HepG2 (cell line): ENCODE measurements at regions not wholly inside any gene's neighbourhood (a gene's known extent, or its start where the extent isn't known, plus 50 kb on each side); places are given as distances from the start of the nearest gene placed in this dataset.

ENCODE experiments used
- ATAC-seq: fragments of 200-7000 bp; cut with Tn5 transposase; 3 replicates; pipeline ENCODE4 v1.9.1; 2020; ENCODE audit warnings: mild to moderate bottlenecking, moderate library complexity
- BruUV-seq: library from RNA; stranded (reverse); fragments of 400-500 nt; replicated peaks from 2 replicates; lab custom pipeline; 2021; lab: Mats Ljungman, UMichigan
- CTCF ChIA-PET: fragments of 300-600 bp; formaldehyde crosslinking; extraction: SDS; loops from one replicate; lab custom pipeline; 2021; ENCODE audit warnings: low total read pairs, inconsistent platforms, low intra/inter-chr PET ratio; lab: Yijun Ruan, JAX
- POLR2A ChIA-PET: fragments of 350-600 bp; sonication (Branson Sonifier 250); formaldehyde crosslinking; loops from one replicate; lab custom pipeline; 2020; ENCODE audit warnings: antibody characterized with exemption, inconsistent platforms; lab: Yijun Ruan, JAX
- DNase-seq: peaks from one replicate; pipeline ENCODE4 v3.0.0-alpha.2; 2015; ENCODE audit warnings: low spot score
- FAIRE-seq: peaks from 3 replicates; lab custom pipeline; 2011; peaks lifted over from hg19 to GRCh38; lab: Jason Lieb, UNC
- H2AFZ ChIP-seq: one replicate; pipeline ENCODE4 v1.6.1; 2011; ENCODE audit warnings: low read length, inconsistent platforms
- H3K27ac ChIP-seq: fragments of 300-600 bp; 3 replicates; pipeline ENCODE4 v1.8.0; 2011; ENCODE audit warnings: mixed run types, mild to moderate bottlenecking, mixed read lengths, low read length, inconsistent platforms; ENCODE audit not compliant: insufficient read depth; ENCODE audit errors: extremely low read length
- H3K27me3 ChIP-seq, 2 experiments: fragments of 200-600 bp in 1 of 2; 2 replicates in 1 of 2; 3 replicates in 1 of 2; pipeline versions ENCODE4 v1.6.0 to v1.8.0; 2011; ENCODE audit warnings: low read length in 2 of 2, mild to moderate bottlenecking in 2 of 2, moderate library complexity in 2 of 2, inconsistent platforms in 1 of 2; ENCODE audit not compliant: insufficient read depth in 2 of 2, control insufficient read depth in 1 of 2
- H3K36me3 ChIP-seq, 2 experiments: fragments of 200-600 bp in 1 of 2; replicated peaks in 1 of 2; 2 replicates in 1 of 2; 3 replicates in 1 of 2; pipeline versions ENCODE4 v1.5.1 to v1.8.0; 2011; ENCODE audit warnings: low read length in 2 of 2, inconsistent platforms in 1 of 2; ENCODE audit not compliant: insufficient read depth in 2 of 2, control insufficient read depth in 1 of 2
- H3K4me1 ChIP-seq: 2 replicates; pipeline ENCODE4 v1.5.1; 2012; ENCODE audit warnings: low read length, inconsistent platforms; ENCODE audit not compliant: insufficient read depth
- H3K4me2 ChIP-seq: 2 replicates; pipeline ENCODE4 v1.6.0; 2011; ENCODE audit warnings: low read depth, low read length, inconsistent platforms
- H3K4me3 ChIP-seq, 3 experiments: fragments of 200-600 bp in 1 of 3; sonication (generic), shearing (Covaris generic) in 1 of 3; replicated peaks in 1 of 3; 2 replicates each; pipeline ENCODE4 v1.5.1; 2011 to 2016; ENCODE audit warnings: low read length in 3 of 3, inconsistent platforms in 2 of 3, low read depth in 2 of 3, mild to moderate bottlenecking in 2 of 3, control low read depth in 1 of 3, mixed read lengths in 1 of 3; ENCODE audit not compliant: insufficient read depth in 1 of 3
- H3K79me2 ChIP-seq: one replicate; pipeline ENCODE4 v1.6.1; 2011; ENCODE audit warnings: low read length, inconsistent platforms; ENCODE audit not compliant: insufficient read depth
- H3K9ac ChIP-seq: 2 replicates; pipeline ENCODE4 v1.6.0; 2011; ENCODE audit warnings: mild to moderate bottlenecking, low read depth, low read length, inconsistent platforms; ENCODE audit not compliant: insufficient read depth
- H3K9me3 ChIP-seq: 2 replicates; pipeline ENCODE4 v1.5.1; 2012; ENCODE audit warnings: mild to moderate bottlenecking, low read length
- H4K20me1 ChIP-seq: 2 replicates; pipeline ENCODE4 v1.6.0; 2011; ENCODE audit warnings: inconsistent platforms, mild to moderate bottlenecking, low read length, moderate library complexity; ENCODE audit not compliant: insufficient read depth
- ARNT ChIP-seq: fragments of 450-650 bp; IDR thresholded peaks from 2 replicates; pipeline ENCODE4 v1.6.1; 2017
- DBP ChIP-seq: sonication (generic); formaldehyde crosslinking; IDR thresholded peaks from 2 replicates; pipeline ENCODE4 v1.4.0; 2020; ENCODE audit warnings: missing genetic modification reagents; ENCODE audit errors: not compliant biosample characterization
- HNF4G ChIP-seq, 2 experiments: sonication (generic) in 1 of 2; formaldehyde crosslinking in 1 of 2; IDR thresholded peaks; 2 replicates each; pipeline versions ENCODE4 v1.4.0 to v1.6.1; 2011 to 2020; ENCODE audit warnings: borderline replicate concordance in 2 of 2, low read depth in 2 of 2, mild to moderate bottlenecking in 2 of 2, low read length in 1 of 2, missing genetic modification reagents in 1 of 2, moderate library complexity in 1 of 2
- KLF9 ChIP-seq: IDR thresholded peaks from 2 replicates; pipeline ENCODE4 v1.6.1; 2016; ENCODE audit warnings: low read depth
- MXD1 ChIP-seq: sonication (generic); formaldehyde crosslinking; IDR thresholded peaks from 2 replicates; pipeline ENCODE4 v1.4.0; 2020; ENCODE audit warnings: mild to moderate bottlenecking, missing genetic modification reagents
- NCOR1 ChIP-seq: fragments of 200-600 bp; sonication (generic); IDR thresholded peaks from 2 replicates; pipeline ENCODE4 v1.7.0; 2017; ENCODE audit warnings: antibody characterized with exemption, low read length, borderline replicate concordance
- REL ChIP-seq: sonication (generic); formaldehyde crosslinking; conservative IDR thresholded peaks from 2 replicates; pipeline ENCODE4 v1.8.0; 2022; ENCODE audit warnings: mild to moderate bottlenecking, missing genetic modification reagents, moderate library complexity
- SKIL ChIP-seq: sonication (generic); formaldehyde crosslinking; IDR thresholded peaks from 2 replicates; pipeline ENCODE4 v1.8.0; 2022; ENCODE audit warnings: missing genetic modification reagents, mild to moderate bottlenecking, moderate library complexity, borderline replicate concordance
- ZNF160 ChIP-seq: sonication (generic); formaldehyde crosslinking; IDR thresholded peaks from 2 replicates; pipeline ENCODE4 v1.8.0; 2022; ENCODE audit warnings: mild to moderate bottlenecking, inconsistent platforms, missing genetic modification reagents
- ZNF282 ChIP-seq: fragments of 450-650 bp; IDR thresholded peaks from 2 replicates; pipeline ENCODE4 v1.6.1; 2018; ENCODE audit not compliant: partially characterized antibody
- ZNF549 ChIP-seq: sonication (generic); formaldehyde crosslinking; IDR thresholded peaks from 2 replicates; pipeline ENCODE4 v1.5.0; 2020; ENCODE audit warnings: missing genetic modification reagents
- ZNF556 ChIP-seq: sonication (generic); formaldehyde crosslinking; IDR thresholded peaks from 2 replicates; pipeline ENCODE4 v1.4.0; 2020; ENCODE audit warnings: mild to moderate bottlenecking, missing genetic modification reagents, borderline replicate concordance
- WGBS: methylation state at CpG from one replicate; pipeline ENCODE4 v1.1.6; 2017; ENCODE audit warnings: low lambda C conversion rate; 5-methylcytosine and 5-hydroxymethylcytosine counted together
- in situ Hi-C: cut with HindIII; loops from 2 replicates; pipeline ENCODE4 v1.10.0; 2017; ENCODE audit warnings: low pct_unique_long_range_greater_than_20kb; ENCODE audit not compliant: extremely low pct_ligation_motif_present
- intact Hi-C: fragments of 100-400 bp; cut with micrococcal nuclease; formaldehyde crosslinking; loops from one replicate; pipeline ENCODE4 v1.10.0; 2022; ENCODE audit not compliant: unreplicated experiment
- TF ChIP-seq, protein P1 (sequence below): sonication (generic); formaldehyde crosslinking; IDR thresholded peaks from 2 replicates; pipeline ENCODE4 v1.4.0; 2020; ENCODE audit warnings: mild to moderate bottlenecking, missing genetic modification reagents
- TF ChIP-seq, protein P2 (sequence below): IDR thresholded peaks from 2 replicates; pipeline ENCODE4 v1.6.1; 2016; ENCODE audit warnings: missing genetic modification reagents, missing compliant biosample characterization
- TF ChIP-seq, protein P3 (sequence below): sonication (generic); formaldehyde crosslinking; IDR thresholded peaks from 2 replicates; pipeline ENCODE4 v1.4.0; 2020; ENCODE audit warnings: missing genetic modification reagents

GRCh38 chr2:2516386-2516785 is 185.3 kb upstream of the MYT1L start (continued):
- no peak for TF ChIP-seq SKIL (CRISPR knock-in tag)
- no peak for TF ChIP-seq NCOR1
- TF ChIP-seq ZNF556 (CRISPR knock-in tag): no peak
- no peak for TF ChIP-seq ZNF282
- TF ChIP-seq, protein P1, sequence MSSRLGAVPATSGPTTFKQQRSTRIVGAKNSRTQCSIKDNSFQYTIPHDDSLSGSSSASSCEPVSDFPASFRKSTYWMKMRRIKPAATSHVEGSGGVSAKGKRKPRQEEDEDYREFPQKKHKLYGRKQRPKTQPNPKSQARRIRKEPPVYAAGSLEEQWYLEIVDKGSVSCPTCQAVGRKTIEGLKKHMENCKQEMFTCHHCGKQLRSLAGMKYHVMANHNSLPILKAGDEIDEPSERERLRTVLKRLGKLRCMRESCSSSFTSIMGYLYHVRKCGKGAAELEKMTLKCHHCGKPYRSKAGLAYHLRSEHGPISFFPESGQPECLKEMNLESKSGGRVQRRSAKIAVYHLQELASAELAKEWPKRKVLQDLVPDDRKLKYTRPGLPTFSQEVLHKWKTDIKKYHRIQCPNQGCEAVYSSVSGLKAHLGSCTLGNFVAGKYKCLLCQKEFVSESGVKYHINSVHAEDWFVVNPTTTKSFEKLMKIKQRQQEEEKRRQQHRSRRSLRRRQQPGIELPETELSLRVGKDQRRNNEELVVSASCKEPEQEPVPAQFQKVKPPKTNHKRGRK (CRISPR knock-in tag): no peak

DNA sequence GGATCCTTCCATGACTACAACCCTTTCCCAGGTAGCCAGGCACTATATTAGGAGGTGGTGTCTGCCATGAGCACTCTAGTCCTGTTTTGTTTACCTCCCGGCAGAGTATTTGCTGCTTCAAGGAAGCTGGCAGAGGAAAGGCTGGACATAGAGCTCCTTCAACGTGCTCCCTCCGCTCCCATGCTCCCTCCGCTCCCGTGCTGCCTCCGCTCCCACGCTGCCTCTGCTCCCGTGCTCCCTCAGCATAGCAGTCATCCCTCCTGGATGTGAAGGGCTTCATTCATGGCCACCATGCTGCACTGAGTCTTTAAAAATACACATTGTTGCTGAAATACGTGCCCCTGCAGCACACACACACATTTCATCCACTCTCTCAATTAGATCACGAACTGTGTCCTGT is 181.9 kb upstream of the MYT1L start:
- Histone ChIP-seq H3K79me2 (no peaks in the 10 kb centered on the region), H3K4me1 (0 out of 2 replicates have a peak, but pooled peaks cover 6% of the 10 kb centered on the region), H3K27me3 (peaks cover 0 to 13% of the 10 kb centered on the region in 2 experiments; a peak in 1 of 5 replicates), H2AFZ (no peak overlapping the region), H4K20me1 (no peaks in the 10 kb centered on the region), H3K4me2 (no peak overlapping the region), H3K4me3 (no peak overlapping the region), H3K9me3 (no peaks in the 10 kb centered on the region), H3K36me3 (no peaks in the 10 kb centered on the region), H3K9ac (no peak overlapping the region), H3K27ac (no peak overlapping the region)
- FAIRE-seq: no peak
- in situ Hi-C loops (no loop called here), intact Hi-C loops (no loop called here)
- no peak for DNase-seq
- ChIA-PET CTCF (no interaction called here), POLR2A (no interaction called here)
- 23% methylated on average over 10 of the region's 10 CpGs for WGBS
- no TSS peak for BruUV-seq
- ATAC-seq: no peak
- TF ChIP-seq DBP (CRISPR knock-in tag) (no peak), REL (CRISPR knock-in tag) (no peak), ZNF549 (no peak), ZNF160 (no peak), MXD1 (CRISPR knock-in tag) (no peak), ARNT (no peak), KLF9 (CRISPR knock-in tag) (no peak), HNF4G (IDR thresholded peaks at IDR 0.05; ENCODE audit: borderline replicate concordance, low read depth, low read length) (no peak), HNF4G (CRISPR knock-in tag; IDR thresholded peaks at IDR 0.05; ENCODE audit: borderline replicate concordance, low read depth) (no peak)
- TF ChIP-seq, protein P2, sequence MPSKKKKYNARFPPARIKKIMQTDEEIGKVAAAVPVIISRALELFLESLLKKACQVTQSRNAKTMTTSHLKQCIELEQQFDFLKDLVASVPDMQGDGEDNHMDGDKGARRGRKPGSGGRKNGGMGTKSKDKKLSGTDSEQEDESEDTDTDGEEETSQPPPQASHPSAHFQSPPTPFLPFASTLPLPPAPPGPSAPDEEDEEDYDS (CRISPR knock-in tag): no peak
- TF ChIP-seq, protein P3, sequence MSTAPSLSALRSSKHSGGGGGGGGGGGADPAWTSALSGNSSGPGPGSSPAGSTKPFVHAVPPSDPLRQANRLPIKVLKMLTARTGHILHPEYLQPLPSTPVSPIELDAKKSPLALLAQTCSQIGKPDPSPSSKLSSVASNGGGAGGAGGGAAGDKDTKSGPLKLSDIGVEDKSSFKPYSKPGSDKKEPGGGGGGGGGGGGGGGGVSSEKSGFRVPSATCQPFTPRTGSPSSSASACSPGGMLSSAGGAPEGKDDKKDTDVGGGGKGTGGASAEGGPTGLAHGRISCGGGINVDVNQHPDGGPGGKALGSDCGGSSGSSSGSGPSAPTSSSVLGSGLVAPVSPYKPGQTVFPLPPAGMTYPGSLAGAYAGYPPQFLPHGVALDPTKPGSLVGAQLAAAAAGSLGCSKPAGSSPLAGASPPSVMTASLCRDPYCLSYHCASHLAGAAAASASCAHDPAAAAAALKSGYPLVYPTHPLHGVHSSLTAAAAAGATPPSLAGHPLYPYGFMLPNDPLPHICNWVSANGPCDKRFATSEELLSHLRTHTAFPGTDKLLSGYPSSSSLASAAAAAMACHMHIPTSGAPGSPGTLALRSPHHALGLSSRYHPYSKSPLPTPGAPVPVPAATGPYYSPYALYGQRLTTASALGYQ: no peak
